LNCaP clone FGC (cell line): ENCODE measurements at regions not wholly inside any gene's neighbourhood (a gene's known extent, or its start where the extent isn't known, plus 50 kb on each side); places are given as distances from the start of the nearest gene placed in this dataset.

Experiments
- DNase-seq: peaks from one replicate; pipeline ENCODE4 v3.0.0-alpha.2; 2011; ENCODE audit warnings: low read depth
- H3K4me3 ChIP-seq: 2 replicates; pipeline ENCODE4 v1.5.1; 2011; ENCODE audit warnings: mild to moderate bottlenecking, low read depth, low read length, control low read depth
- CTCF ChIP-seq: IDR thresholded peaks from 2 replicates; pipeline ENCODE4 v1.5.1; 2012; ENCODE audit warnings: mild to moderate bottlenecking; ENCODE audit not compliant: control insufficient read depth, insufficient read depth; ENCODE audit errors: extremely low read depth

GRCh38 chr2:236855176-236855865 is 230.4 kb upstream of the COPS8 start:
- TF ChIP-seq CTCF, result no peak
- no peak for DNase-seq
- H3K4me3 ChIP-seq, result no peak overlapping the region

- no peak for DNase-seq
- no peak for TF ChIP-seq CTCF
- H3K4me3 ChIP-seq, result no peak overlapping the region
These were observed 229.5 kb upstream of the COPS8 start for GRCh38 chr2:236855866-236856847.

GRCh38 chr2:236856848-236857235 is 228.8 kb upstream of the COPS8 start:
- H3K4me3 ChIP-seq, result no peak overlapping the region
- no peak for TF ChIP-seq CTCF
- DNase-seq, result no peak

- no peak for DNase-seq
- no peak overlapping the region for H3K4me3 ChIP-seq
- no peak for TF ChIP-seq CTCF
These were observed 228.4 kb upstream of the COPS8 start for GRCh38 chr2:236857246-236857645.

GRCh38 chr2:236857781-236858180 is 227.9 kb upstream of the COPS8 start:
- H3K4me3 ChIP-seq, result no peak overlapping the region
- no peak for TF ChIP-seq CTCF
- no peak for DNase-seq

- DNase-seq, result no peak
- TF ChIP-seq CTCF, result no peak
- no peak overlapping the region for H3K4me3 ChIP-seq
These were observed 227.0 kb upstream of the COPS8 start for GRCh38 chr2:236858661-236859060.
